ENCODE measurements at regions not wholly inside any gene's neighbourhood (a gene's known extent, or its start where the extent isn't known, plus 50 kb on each side); places are given as distances from the start of the nearest gene placed in this dataset.

DNA sequence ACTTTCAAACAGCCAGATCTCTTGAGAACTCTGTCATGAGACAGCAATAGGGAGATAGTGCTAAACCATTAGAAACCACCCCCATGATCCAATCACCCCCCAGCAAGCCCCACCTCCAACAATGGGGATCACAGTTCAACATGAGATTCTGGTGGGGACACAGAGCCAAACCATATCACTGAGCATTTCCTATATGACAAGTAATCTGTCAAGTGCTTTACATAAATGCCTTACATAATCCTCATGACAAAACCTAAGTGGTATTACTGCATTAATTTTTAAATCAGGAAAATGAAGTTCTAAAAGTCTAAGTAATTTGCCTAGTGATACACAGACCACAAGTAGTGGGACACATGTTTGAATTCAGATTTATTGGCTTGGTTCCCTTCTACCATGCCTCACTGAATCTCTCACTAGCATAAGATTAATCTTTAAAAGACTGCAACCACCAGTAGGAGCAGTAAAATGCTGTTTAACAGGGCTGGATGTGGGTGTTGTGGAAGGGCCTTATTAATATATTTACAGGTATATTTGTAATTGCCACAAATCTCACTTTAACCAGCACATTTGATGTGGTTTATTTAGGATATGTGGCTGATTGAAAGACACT lies 323.1 kb upstream of the FBXO33 start:
- TF ChIP-seq, protein P1, sequence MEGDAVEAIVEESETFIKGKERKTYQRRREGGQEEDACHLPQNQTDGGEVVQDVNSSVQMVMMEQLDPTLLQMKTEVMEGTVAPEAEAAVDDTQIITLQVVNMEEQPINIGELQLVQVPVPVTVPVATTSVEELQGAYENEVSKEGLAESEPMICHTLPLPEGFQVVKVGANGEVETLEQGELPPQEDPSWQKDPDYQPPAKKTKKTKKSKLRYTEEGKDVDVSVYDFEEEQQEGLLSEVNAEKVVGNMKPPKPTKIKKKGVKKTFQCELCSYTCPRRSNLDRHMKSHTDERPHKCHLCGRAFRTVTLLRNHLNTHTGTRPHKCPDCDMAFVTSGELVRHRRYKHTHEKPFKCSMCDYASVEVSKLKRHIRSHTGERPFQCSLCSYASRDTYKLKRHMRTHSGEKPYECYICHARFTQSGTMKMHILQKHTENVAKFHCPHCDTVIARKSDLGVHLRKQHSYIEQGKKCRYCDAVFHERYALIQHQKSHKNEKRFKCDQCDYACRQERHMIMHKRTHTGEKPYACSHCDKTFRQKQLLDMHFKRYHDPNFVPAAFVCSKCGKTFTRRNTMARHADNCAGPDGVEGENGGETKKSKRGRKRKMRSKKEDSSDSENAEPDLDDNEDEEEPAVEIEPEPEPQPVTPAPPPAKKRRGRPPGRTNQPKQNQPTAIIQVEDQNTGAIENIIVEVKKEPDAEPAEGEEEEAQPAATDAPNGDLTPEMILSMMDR (IDR thresholded peaks at IDR 0.05), result no peak
- TF ChIP-seq POLR2A (IDR thresholded peaks at IDR 0.05), result no peak
